Uterus (tissue), 3 donors: ENCODE measurements at regions not wholly inside any gene's neighbourhood (a gene's known extent, or its start where the extent isn't known, plus 50 kb on each side); places are given as distances from the start of the nearest gene placed in this dataset.

Source experiments
- DNase-seq, 2 donors: peaks; one replicate each; pipeline ENCODE4 v3.0.0-alpha.2; 2019 to 2020
- H3K27ac ChIP-seq, 2 donors: fragments of 200-600 bp; sonication (generic); 1 replicate in 1 of 2; 2 replicates in 1 of 2; pipeline ENCODE4 v1.5.1; 2016 to 2018
- H3K27me3 ChIP-seq, 2 donors: fragments of 200-600 bp; sonication (generic); one replicate each; pipeline ENCODE4 v1.5.1; 2018 to 2019; ENCODE audit warnings: control low read depth in 1 of 2
- H3K36me3 ChIP-seq, 2 donors: fragments of 200-600 bp; sonication (generic); one replicate each; pipeline ENCODE4 v1.5.1; 2019; ENCODE audit warnings: control low read depth in 1 of 2
- H3K4me1 ChIP-seq, 2 donors: fragments of 200-600 bp; sonication (generic); one replicate each; pipeline ENCODE4 v1.5.1; 2018 to 2019; ENCODE audit warnings: control low read depth in 1 of 2
- H3K4me3 ChIP-seq, 2 donors: fragments of 200-600 bp; sonication (generic); 1 replicate in 1 of 2; 2 replicates in 1 of 2; pipeline ENCODE4 v1.5.1; 2018 to 2019; ENCODE audit warnings: mild to moderate bottlenecking in 1 of 2
- H3K9me3 ChIP-seq, 2 donors: fragments of 200-600 bp; sonication (generic); one replicate each; pipeline ENCODE4 v1.5.1; 2019; ENCODE audit warnings: control low read depth in 1 of 2
- POLR2A ChIP-seq, 2 donors: fragments of 450-650 bp; IDR thresholded peaks; one replicate each; pipeline ENCODE4 v1.6.1; 2016; ENCODE audit warnings: antibody characterized with exemption in 2 of 2, mild to moderate bottlenecking in 1 of 2, moderate library complexity in 1 of 2
- intact Hi-C: fragments of 100-400 bp; cut with DNase I; formaldehyde crosslinking; loops from one replicate; pipeline ENCODE4 v1.15.1; 2023; ENCODE audit warnings: low total_unique reads
- TF ChIP-seq, protein P1 (sequence below), 4 experiments: fragments of 200-600 bp in 2 of 4; fragments of 450-650 bp in 2 of 4; sonication (generic) in 2 of 4; IDR thresholded peaks; one replicate each; pipeline ENCODE4 v1.5.1; 2016 to 2019; ENCODE audit warnings: antibody characterized with exemption in 4 of 4, mild to moderate bottlenecking in 2 of 4, moderate library complexity in 1 of 4
- donor health status: DM: yes; HTN: yes; CAD: no.

- H3K36me3 ChIP-seq: no peaks in the 10 kb centered on the region
- H3K27ac ChIP-seq: peak overlapping the region; percentile 28 to 70
- H3K9me3 ChIP-seq: no peaks in the 10 kb centered on the region
- H3K4me3 ChIP-seq: no peak overlapping the region
- DNase-seq: peak; percentile 28 to 68
- TF ChIP-seq, protein P1, sequence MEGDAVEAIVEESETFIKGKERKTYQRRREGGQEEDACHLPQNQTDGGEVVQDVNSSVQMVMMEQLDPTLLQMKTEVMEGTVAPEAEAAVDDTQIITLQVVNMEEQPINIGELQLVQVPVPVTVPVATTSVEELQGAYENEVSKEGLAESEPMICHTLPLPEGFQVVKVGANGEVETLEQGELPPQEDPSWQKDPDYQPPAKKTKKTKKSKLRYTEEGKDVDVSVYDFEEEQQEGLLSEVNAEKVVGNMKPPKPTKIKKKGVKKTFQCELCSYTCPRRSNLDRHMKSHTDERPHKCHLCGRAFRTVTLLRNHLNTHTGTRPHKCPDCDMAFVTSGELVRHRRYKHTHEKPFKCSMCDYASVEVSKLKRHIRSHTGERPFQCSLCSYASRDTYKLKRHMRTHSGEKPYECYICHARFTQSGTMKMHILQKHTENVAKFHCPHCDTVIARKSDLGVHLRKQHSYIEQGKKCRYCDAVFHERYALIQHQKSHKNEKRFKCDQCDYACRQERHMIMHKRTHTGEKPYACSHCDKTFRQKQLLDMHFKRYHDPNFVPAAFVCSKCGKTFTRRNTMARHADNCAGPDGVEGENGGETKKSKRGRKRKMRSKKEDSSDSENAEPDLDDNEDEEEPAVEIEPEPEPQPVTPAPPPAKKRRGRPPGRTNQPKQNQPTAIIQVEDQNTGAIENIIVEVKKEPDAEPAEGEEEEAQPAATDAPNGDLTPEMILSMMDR (IDR thresholded peaks at IDR 0.05): no peak
- TF ChIP-seq POLR2A (IDR thresholded peaks at IDR 0.05): no peak
- no peaks in the 10 kb centered on the region for H3K27me3 ChIP-seq
- intact Hi-C loops: no loop called here
- H3K4me1 ChIP-seq: no peaks in the 10 kb centered on the region
Measured at GRCh38 chr4:26083987-26084386, 170.0 kb downstream of the SMIM20 start.

- no peak for TF ChIP-seq POLR2A (IDR thresholded peaks at IDR 0.05)
- TF ChIP-seq, protein P1 (IDR thresholded peaks at IDR 0.05): no peak
- no peak for DNase-seq
- Histone ChIP-seq H3K9me3 (no peaks in the 10 kb centered on the region), H3K4me3 (no peak overlapping the region), H3K27ac (peak overlapping the region; percentile 7 to 70), H3K36me3 (no peaks in the 10 kb centered on the region), H3K4me1 (no peaks in the 10 kb centered on the region), H3K27me3 (no peaks in the 10 kb centered on the region)
- intact Hi-C loops: no loop called here
Measured at GRCh38 chr4:26084414-26084813, 170.4 kb downstream of the SMIM20 start.

GRCh38 chr4:26085551-26085950 is 171.5 kb downstream of the SMIM20 start:
- intact Hi-C loops: no loop called here
- Histone ChIP-seq H3K27ac (peak overlapping the region in 1 of 2 donors; percentile 70), H3K36me3 (no peaks in the 10 kb centered on the region), H3K27me3 (no peaks in the 10 kb centered on the region), H3K9me3 (no peaks in the 10 kb centered on the region), H3K4me1 (no peaks in the 10 kb centered on the region), H3K4me3 (no peak overlapping the region)
- TF ChIP-seq POLR2A (IDR thresholded peaks at IDR 0.05): no peak
- TF ChIP-seq, protein P1 (IDR thresholded peaks at IDR 0.05): no peak
- no peak for DNase-seq

DNA sequence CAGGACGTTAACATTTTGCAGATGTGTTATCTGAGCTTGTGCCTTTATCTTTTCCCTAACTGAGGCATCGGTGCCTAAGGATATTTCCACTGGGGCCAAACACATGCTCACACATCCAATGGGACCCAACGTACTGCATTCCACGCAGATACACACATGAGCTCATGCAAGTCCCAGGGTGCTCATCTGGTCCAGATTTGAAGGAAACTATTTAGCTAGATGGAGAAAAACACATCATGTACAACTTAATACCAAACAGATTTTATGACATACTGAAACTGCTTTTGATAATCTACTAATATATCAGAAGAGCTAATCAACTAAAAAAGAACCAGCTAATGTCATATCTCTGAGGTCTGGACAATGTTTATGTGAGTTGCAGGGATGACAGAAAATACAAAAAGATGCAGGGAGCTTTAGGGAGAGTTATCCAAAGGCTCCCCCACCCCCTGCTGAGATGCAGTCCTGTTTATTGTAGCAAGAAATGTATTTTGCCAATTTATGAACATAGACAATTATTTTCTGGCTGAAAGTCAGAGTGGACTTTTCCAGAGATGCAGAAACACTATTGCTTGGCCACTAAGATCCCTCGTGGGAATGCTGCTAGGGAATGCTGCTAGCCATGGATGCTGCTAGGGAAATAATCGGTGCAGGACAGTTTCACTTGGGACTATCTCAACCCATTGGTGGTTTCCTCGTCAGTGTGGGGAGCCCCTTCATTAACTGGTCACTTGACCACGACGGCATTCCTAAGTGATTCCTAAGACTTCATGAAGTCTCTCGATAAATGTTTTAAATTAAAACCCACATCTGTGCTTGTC is 172.8 kb downstream of the SMIM20 start:
- intact Hi-C loops: no loop called here
- Histone ChIP-seq H3K4me3 (no peak overlapping the region), H3K27me3 (no peaks in the 10 kb centered on the region), H3K36me3 (no peaks in the 10 kb centered on the region), H3K9me3 (peaks cover 0 to 6% of the 10 kb centered on the region in 2 donors), H3K4me1 (no peaks in the 10 kb centered on the region), H3K27ac (peak overlapping the region; percentile 5 to 57)
- DNase-seq: no peak
- TF ChIP-seq, protein P1 (IDR thresholded peaks at IDR 0.05): no peak
- no peak for TF ChIP-seq POLR2A (IDR thresholded peaks at IDR 0.05)

GRCh38 chr4:26088433-26088928 is 174.5 kb downstream of the SMIM20 start:
- intact Hi-C loops: no loop called here
- H3K9me3 ChIP-seq: peaks cover 0 to 6% of the 10 kb centered on the region in 2 donors
- H3K27ac ChIP-seq: peak overlapping the region; percentile 30 to 36
- TF ChIP-seq, protein P1 (IDR thresholded peaks at IDR 0.05): no peak
- no peak for TF ChIP-seq POLR2A (IDR thresholded peaks at IDR 0.05)
- no peak overlapping the region for H3K4me3 ChIP-seq
- no peaks in the 10 kb centered on the region for H3K27me3 ChIP-seq
- no peak for DNase-seq
- H3K36me3 ChIP-seq: no peaks in the 10 kb centered on the region
- no peaks in the 10 kb centered on the region for H3K4me1 ChIP-seq
